Stimulated activated CD4-positive, alpha-beta T cell treated with anti-CD3 and anti-CD28 coated beads, Interleukin-1b, Interleukin-23, amount 100 ng/mL, for 1 hour (primary cell): ENCODE measurements at regions not wholly inside any gene's neighbourhood (a gene's known extent, or its start where the extent isn't known, plus 50 kb on each side); places are given as distances from the start of the nearest gene placed in this dataset.
"Not testable (repeated sequence)": the region's sequence is repeated elsewhere in the genome, so short reads cannot be mapped to it uniquely, and the experiment has no call there.

ENCODE experiments used
- DNase-seq, 2 donors: peaks; one replicate each; pipeline ENCODE4 v3.0.0-alpha.2; 2020; ENCODE audit warnings: low read depth in 2 of 2

DNA sequence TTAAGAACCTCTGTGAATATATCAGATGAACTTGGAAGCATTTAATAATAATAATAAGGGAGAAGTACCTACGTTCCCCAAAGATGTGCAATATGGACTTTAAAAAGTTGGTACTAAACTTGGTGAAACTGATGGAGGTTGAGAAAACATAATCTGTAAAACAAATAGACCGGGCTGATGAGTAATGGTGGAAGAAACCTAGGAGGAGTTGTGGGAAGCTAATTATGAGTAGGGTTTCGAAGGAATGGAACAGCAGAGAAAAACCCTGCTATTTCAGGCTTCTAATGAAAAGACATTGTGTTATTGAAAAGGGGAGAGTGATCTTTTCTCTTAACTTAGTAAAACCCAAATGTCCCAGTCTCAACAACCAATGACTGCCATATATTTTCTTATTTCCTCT lies 229.3 kb downstream of the PCSK1 start:
- no peak for DNase-seq

- no peak for DNase-seq
Observed at GRCh38 chr5:96201503-96201902, 231.5 kb downstream of the PCSK1 start.

DNA sequence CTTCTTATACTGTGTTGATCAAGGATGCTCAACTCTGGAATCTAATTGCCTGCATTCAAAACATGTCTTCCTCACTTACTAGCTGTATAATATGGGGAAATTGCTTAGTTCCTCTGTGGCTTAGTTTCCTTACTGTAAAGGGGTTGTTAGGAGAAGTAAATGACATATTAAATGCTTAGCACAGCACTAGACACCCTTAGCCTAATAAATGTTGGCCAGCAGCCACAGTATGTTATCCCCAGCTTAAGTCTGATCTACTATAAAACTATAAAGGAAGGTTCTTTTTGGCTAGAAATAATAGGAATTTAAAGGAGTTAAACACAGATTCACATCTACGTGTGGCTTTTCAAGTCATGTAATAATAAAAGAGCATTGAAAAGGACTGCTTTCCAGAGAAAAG lies 232.4 kb downstream of the PCSK1 start:
- no peak for DNase-seq

DNA sequence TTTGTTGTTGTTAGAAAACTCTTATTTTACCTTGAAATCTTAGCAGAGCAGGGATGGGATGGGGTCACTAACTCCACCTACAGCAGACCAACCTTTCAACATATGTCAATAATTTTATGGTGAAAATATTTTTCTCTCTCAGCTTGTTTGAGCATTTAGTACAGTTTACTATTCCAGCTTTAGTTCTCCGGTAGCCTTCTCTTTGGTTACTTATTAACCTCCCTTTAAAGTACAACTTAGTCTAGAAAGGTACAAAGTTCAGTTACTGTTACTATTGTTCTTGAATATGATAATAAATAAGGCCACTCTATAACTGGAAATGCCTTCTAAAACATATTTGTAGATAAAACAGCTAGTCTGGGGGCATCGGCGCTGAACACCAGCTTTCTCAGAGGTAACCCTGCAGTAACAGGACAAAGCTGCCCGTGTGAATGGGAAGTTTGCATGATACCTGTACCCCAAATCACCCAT lies 233.3 kb downstream of the PCSK1 start:
- no peak for DNase-seq

GRCh38 chr5:96198356-96199058 lies 234.5 kb downstream of the PCSK1 start:
- DNase-seq, result no peak

GRCh38 chr5:96197767-96198166 lies 235.3 kb downstream of the PCSK1 start:
- DNase-seq, result not testable (repeated sequence)

DNA sequence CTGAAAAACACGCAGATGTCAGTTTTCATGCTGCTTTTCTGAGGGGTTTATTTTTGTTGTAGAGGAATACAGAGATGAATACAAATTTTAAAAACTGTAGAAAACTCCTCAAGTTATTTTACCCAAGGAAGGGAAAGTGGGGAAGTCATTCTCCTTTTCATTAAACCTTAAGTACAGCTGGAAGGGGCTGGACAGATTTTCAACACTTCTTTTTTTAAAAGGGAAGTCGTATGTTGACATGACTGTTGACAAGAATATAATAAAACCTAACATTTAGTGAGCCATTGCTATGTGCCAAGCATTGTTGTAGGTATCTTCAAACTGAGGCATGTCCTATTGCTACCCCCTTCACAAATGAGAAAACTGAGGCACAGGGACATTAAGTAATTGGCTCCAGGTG lies 235.7 kb upstream of the ELL2 start:
- no peak for DNase-seq

GRCh38 chr5:96196890-96197289 lies 235.2 kb upstream of the ELL2 start:
- no peak for DNase-seq

- no peak for DNase-seq
Observed at GRCh38 chr5:96196407-96196806, 234.8 kb upstream of the ELL2 start.

GRCh38 chr5:96195123-96195522 lies 233.5 kb upstream of the ELL2 start:
- no peak for DNase-seq

GRCh38 chr5:96194593-96194992 lies 232.9 kb upstream of the ELL2 start:
- no peak for DNase-seq

DNA sequence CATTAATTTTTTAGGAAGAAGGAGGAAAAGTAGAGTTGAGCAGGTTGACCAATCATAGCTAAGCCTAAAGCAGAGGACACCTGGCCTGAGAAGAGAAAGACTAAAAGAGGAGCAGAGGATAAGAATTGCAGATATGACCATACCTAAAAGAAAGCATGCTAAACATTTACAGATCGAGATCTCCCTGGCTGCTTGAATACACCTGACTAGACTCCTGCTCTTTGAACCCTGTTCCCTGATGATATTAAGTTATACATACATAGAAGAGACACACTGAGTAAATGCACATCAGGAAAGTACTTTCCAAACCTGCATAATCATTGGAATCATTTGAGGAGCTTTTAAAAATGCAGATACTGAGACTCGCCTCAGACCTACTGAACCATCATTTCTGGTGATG lies 232.3 kb upstream of the ELL2 start:
- DNase-seq, result no peak

DNA sequence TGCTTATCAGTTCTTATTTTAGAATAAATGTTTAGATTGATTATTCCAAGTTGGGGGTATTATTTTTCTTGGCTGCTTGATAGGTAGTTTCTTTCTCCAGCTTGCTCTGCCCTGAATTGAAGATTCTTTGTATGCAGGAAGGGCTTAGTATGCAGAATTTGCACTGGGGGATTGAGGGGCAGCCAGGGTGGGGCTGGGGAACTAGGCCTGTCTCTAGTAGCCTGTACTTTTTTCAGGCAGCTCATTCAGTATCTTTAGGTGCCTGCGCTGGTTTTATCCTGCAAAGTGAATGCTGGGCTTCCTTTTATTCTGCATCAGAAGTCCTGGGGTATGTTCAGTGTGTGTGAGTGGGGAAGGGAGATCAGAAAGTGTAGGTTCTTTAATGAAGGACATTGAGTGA lies 228.3 kb upstream of the ELL2 start:
- DNase-seq, result no peak

- DNase-seq, result no peak
Observed at GRCh38 chr5:96189028-96189826, 227.6 kb upstream of the ELL2 start.

DNA sequence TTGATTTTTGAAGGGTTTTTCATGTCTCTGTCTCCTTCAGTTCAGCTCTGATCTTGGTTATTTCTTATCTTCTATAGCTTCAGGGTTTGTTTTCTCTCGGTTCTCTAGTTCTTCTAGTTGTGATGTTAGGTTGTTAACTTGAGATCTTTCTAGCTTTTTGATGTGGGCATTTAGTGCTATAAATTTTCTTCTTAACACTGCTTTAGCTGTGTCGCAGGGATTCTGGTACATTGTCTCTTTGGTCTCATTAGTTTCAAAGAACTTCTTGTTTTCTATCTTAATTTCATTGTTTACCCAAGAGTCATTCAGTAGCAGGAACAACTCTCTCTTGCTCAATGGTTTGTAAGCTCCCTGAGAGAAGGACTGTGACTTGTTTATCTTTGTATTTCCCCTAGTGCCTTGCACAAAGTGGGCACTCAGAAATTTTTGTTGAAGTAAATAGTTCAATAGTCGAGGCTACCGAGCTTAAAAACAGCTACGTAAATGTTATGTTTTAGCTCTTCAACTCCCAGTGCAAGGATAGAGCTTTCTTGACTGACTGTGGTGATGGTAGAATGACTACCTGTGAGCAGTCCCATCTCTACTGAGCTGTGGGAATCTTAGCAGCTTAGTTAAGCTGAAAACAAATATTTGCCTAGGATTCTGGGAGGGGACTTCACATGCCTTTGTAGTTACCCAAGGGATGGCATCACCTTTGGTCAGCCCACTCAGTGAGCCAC lies 225.8 kb upstream of the ELL2 start:
- no peak for DNase-seq

DNA sequence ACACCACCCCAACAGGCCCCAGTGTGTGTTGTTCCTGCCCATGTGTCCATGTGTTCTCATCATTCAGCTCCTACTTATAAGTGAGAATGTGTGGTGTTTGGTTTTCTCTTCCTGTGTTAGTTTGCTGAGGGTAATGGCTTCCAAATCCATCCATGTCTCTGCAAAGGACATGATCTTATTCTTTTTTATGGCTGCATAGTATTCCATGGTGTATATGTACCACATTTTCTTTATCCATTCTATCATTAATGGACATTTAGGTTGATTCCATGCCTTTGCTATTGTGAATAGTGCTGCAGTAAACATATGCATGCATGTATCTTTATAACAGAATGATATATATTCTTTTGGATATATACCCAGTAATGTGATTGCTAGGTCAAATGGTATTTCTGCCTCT lies 222.9 kb upstream of the ELL2 start:
- DNase-seq, result not testable (repeated sequence)

DNA sequence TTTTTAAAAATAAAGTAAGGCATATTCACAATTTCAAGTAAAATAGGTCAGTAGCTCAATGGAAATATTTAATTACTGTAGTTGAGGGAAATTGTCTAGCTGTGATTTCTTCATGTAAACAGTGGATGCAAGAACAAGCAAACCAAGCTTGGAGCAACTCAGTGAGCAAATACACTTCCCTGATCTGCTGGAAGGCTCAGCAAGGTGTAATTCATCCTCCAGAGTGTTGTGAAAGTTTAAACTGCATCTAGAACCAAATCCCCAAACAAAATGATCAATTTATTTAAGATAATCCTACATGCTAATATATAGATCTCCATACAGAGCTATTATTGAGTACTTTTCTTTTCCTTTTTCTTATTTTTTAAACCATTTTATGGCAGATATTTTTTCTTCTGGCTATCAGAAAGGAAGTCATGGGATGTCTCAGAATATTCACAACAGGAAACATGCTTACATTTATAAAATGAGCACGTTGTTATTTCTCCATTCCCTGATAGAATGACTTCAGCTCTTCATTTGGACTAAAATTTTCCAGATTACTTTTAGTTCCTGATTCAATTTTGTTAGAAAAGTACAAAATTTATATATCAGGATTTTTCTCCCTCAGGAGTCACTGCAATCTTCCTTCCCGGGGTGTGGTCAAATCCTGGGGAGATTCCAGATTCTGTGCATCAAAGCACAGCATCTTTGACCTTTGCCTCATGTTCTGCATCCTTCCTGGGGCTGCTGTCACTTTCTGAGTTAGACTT lies 219.2 kb upstream of the ELL2 start:
- DNase-seq, result no peak

- DNase-seq, result no peak
Observed at GRCh38 chr5:96177303-96177869, 215.7 kb upstream of the ELL2 start.

GRCh38 chr5:96176022-96176421 lies 214.4 kb upstream of the ELL2 start:
- DNase-seq, result no peak

DNA sequence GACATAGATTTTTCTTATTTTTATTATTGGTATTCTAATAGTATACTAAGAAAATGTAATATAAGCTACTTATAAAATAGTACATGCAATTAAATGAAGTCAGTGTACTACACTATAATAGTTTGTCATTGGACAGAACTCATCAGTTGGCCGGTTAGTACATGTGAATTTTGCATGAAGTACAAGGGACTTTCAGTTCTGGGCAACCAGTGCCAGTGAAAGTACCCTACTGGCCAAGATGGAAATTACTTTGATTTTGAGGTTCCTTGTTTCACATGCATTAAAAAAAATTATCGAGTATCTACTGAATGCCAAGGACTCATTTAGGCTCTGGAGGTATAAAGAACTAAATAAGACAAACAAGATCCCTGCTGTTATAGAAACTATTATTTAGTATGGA lies 213.4 kb upstream of the ELL2 start:
- no peak for DNase-seq

GRCh38 chr5:96173366-96173765 lies 211.7 kb upstream of the ELL2 start:
- DNase-seq, result no peak

DNA sequence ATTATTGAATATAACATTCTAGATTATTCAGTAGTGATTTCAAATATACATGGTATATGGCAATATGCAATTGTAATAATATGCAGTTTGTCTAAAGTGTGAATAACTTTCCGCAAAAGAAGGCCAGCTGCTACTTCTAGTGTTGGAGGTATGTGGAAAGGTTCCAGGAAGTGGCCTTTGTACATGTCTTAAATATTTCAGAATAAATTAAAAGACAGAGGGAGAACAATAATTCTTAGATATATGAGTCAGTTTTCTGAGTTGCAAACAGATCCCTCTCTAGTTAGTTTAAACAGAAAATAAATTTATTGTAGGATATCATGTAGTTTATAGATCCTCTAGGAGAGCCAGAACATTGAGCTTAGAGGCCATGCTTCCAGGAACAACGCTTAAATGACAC lies 210.8 kb upstream of the ELL2 start:
- no peak for DNase-seq
